ENCODE measurements at regions not wholly inside any gene's neighbourhood (a gene's known extent, or its start where the extent isn't known, plus 50 kb on each side); places are given as distances from the start of the nearest gene placed in this dataset.

DNA sequence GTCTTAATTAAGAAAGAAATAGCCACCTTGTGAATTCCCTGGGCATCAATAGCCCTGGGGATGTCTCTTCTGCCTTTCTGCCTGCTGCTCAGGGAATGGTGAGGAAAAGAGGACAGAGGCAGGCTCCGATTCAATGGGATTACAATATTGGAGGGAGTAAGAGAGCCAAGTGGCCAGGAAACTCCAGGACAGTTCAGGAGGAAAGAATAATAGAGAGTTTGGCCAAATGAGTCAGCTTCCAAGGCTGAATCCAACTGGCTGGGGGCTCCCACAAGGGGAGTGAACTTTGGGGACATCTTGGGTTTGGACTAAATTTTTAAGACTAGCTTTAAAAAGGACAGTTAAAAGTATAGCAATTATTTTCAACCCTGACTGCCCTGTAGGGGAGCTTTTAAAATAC lies 235.8 kb upstream of the ASIC2 start:
- Histone ChIP-seq H3K27me3 (no peaks in the 10 kb centered on the region), H3K4me3 (no peak overlapping the region), H3K9me3 (peaks cover 0 to 11% (median 0%) of the 10 kb centered on the region in 4 donors), H3K27ac (no peak overlapping the region), H3K4me1 (no peaks in the 10 kb centered on the region), H3K36me3 (no peaks in the 10 kb centered on the region)
- TF ChIP-seq EP300 (IDR thresholded peaks at IDR 0.05) (no peak), POLR2A (IDR thresholded peaks at IDR 0.05) (no peak)
- TF ChIP-seq, protein P1, sequence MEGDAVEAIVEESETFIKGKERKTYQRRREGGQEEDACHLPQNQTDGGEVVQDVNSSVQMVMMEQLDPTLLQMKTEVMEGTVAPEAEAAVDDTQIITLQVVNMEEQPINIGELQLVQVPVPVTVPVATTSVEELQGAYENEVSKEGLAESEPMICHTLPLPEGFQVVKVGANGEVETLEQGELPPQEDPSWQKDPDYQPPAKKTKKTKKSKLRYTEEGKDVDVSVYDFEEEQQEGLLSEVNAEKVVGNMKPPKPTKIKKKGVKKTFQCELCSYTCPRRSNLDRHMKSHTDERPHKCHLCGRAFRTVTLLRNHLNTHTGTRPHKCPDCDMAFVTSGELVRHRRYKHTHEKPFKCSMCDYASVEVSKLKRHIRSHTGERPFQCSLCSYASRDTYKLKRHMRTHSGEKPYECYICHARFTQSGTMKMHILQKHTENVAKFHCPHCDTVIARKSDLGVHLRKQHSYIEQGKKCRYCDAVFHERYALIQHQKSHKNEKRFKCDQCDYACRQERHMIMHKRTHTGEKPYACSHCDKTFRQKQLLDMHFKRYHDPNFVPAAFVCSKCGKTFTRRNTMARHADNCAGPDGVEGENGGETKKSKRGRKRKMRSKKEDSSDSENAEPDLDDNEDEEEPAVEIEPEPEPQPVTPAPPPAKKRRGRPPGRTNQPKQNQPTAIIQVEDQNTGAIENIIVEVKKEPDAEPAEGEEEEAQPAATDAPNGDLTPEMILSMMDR (IDR thresholded peaks at IDR 0.05): no peak
- WGBS, 2 donors: 45 to 68% methylated on average over 1 of the region's 1 CpG
- no peak for DNase-seq (ENCODE audit: low spot score in 2 of 2)

DNA sequence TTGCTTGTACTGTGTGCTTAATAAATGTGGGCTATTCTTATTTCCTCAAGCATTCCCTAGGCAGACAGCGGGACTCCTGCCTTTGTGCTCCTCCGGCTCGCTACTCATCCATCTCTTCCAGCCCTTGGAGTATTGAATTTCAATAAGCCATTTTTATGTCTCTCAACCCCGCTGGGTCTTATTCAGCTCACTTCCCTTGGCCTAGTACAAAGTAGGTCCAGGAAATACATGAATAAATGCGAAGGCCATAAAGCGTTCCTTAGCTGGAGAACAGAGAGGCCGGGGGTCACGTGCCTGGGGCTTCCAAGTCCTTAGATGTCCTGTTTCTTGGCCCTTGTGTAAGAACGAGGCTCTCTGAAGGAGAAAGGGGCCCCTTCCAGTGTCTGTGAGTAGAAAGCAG lies 236.7 kb upstream of the ASIC2 start:
- 41 to 43% methylated on average over 9 of the region's 9 CpGs for WGBS, 2 donors
- H3K9me3 ChIP-seq: peaks cover 0 to 11% (median 0%) of the 10 kb centered on the region in 4 donors
- H3K27me3 ChIP-seq: no peaks in the 10 kb centered on the region
- H3K4me3 ChIP-seq: no peak overlapping the region
- no peak for DNase-seq (ENCODE audit: low spot score in 2 of 2)
- H3K36me3 ChIP-seq: no peaks in the 10 kb centered on the region
- H3K4me1 ChIP-seq: no peaks in the 10 kb centered on the region
- TF ChIP-seq, protein P1 (IDR thresholded peaks at IDR 0.05): no peak
- TF ChIP-seq POLR2A (IDR thresholded peaks at IDR 0.05) (no peak), EP300 (IDR thresholded peaks at IDR 0.05) (no peak)
- H3K27ac ChIP-seq: no peak overlapping the region

DNA sequence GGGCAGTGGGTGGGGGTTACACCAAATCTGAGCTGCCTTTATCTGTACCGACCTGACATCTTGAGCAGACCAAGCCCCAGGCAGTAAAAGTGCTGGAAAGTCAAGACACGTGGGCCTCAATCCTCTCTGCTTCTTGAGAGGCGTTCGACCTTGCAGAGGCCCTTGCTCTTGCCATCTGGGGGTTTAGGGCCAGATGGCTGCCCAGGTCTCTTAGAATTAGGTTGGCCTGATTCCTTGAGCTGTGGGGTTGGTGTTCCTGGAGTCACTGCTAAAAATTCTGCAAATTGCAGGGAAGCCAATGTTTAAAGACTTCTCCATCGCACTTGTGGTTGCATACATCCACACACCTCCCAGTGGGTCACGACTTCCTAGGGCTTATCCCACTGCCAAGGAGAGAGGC lies 238.2 kb upstream of the ASIC2 start:
- DNase-seq (ENCODE audit: low spot score in 2 of 2): no peak
- H3K27me3 ChIP-seq: no peaks in the 10 kb centered on the region
- 73% methylated on average over 6 of the region's 6 CpGs for WGBS, 2 donors
- H3K9me3 ChIP-seq: peaks cover 0 to 11% (median 0%) of the 10 kb centered on the region in 4 donors
- H3K4me1 ChIP-seq: no peaks in the 10 kb centered on the region
- H3K4me3 ChIP-seq: no peak overlapping the region
- no peak overlapping the region for H3K27ac ChIP-seq
- H3K36me3 ChIP-seq: no peaks in the 10 kb centered on the region
- TF ChIP-seq, protein P1 (IDR thresholded peaks at IDR 0.05): no peak
- TF ChIP-seq POLR2A (IDR thresholded peaks at IDR 0.05): no peak
- no peak for TF ChIP-seq EP300 (IDR thresholded peaks at IDR 0.05)

DNA sequence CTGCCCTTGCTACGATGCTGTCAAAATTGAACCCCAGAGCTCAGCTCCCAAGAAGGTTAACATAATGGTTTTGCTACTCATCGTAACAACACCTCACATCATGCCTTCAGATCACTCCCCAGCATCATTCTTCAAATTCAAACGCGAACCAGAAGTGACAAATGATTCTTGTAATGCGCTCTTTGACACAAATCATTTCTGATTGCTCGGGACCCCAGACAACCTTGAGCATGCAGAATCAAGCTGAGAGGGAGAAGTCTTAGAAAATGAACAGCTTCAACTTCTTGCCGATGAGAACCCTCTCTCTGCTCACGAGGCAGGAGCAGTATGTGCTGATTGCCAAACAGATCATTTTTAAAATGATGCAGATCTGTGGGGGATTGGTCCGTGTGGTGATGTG lies 241.0 kb upstream of the ASIC2 start:
- Histone ChIP-seq H3K4me3 (no peak overlapping the region), H3K4me1 (no peaks in the 10 kb centered on the region), H3K9me3 (no peaks in the 10 kb centered on the region), H3K36me3 (no peaks in the 10 kb centered on the region), H3K27ac (no peak overlapping the region), H3K27me3 (no peaks in the 10 kb centered on the region)
- TF ChIP-seq, protein P1 (IDR thresholded peaks at IDR 0.05): no peak
- DNase-seq (ENCODE audit: low spot score in 2 of 2): no peak
- 73 to 74% methylated on average over 9 of the region's 9 CpGs for WGBS, 2 donors

DNA sequence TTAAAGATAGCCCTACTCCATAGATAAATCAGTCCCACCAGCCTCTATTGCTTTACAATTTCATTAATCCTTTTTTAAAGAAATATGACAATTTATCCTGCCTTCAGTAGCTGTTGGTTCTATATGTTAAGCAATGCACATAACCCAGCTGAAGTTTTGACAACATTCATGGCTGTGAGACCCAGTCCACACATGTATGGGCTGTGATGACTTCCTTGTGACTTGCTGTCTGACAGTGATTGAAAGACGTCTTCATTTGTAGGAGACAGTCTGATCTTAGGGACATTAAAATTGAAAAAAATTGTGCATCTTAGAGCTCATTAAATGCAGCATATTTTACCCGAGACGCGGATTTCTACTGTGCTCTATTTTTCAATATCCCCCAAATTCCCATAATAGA lies 252.0 kb upstream of the ASIC2 start:
- no peaks in the 10 kb centered on the region for H3K27me3 ChIP-seq
- no peaks in the 10 kb centered on the region for H3K9me3 ChIP-seq
- no peaks in the 10 kb centered on the region for H3K4me1 ChIP-seq
- DNase-seq (ENCODE audit: low spot score in 2 of 2): no peak
- no peak overlapping the region for H3K4me3 ChIP-seq
- H3K27ac ChIP-seq: no peak overlapping the region
- 86 to 89% methylated on average over 4 of the region's 4 CpGs for WGBS, 2 donors
- no peaks in the 10 kb centered on the region for H3K36me3 ChIP-seq
- no peak for TF ChIP-seq EP300 (IDR thresholded peaks at IDR 0.05)
- TF ChIP-seq POLR2A (IDR thresholded peaks at IDR 0.05): no peak
- TF ChIP-seq, protein P1 (IDR thresholded peaks at IDR 0.05): no peak
